ENCODE measurements at regions not wholly inside any gene's neighbourhood (a gene's known extent, or its start where the extent isn't known, plus 50 kb on each side); places are given as distances from the start of the nearest gene placed in this dataset.
A peak's percentile ranks its signal among the peaks of the same experiment; 100 is the strongest.

- ChIA-PET POLR2A (no interaction called here), CTCF (interaction anchor here (0.9 to 1.7 kb wide), 3 partner anchors 10 to 47 kb away, joined by 3 read pairs; no protein-coding TSS in a partner anchor)
- H3K36me3 ChIP-seq (ENCODE audit: control insufficient read depth, insufficient read depth, low read length) = no peaks in the 10 kb centered on the region
- H3K4me3 ChIP-seq (ENCODE audit: low read depth, low read length) = no peak overlapping the region
- DNase-seq (ENCODE audit: low read depth) = peak; percentile 40
- TF ChIP-seq CTCF (IDR thresholded peaks at IDR 0.05; ENCODE audit: insufficient read depth, low read depth, low read length) = no peak
- H3K27me3 ChIP-seq (ENCODE audit: control insufficient read depth, insufficient read depth, low read length) = no peaks in the 10 kb centered on the region
Observed at GRCh38 chr5:96566833-96567587, 95.2 kb upstream of the CAST start.

- ChIA-PET POLR2A (no interaction called here), CTCF (no interaction called here)
- Histone ChIP-seq H3K4me3 (ENCODE audit: low read depth, low read length) (no peak overlapping the region), H3K36me3 (ENCODE audit: control insufficient read depth, insufficient read depth, low read length) (no peaks in the 10 kb centered on the region), H3K27me3 (ENCODE audit: control insufficient read depth, insufficient read depth, low read length) (no peaks in the 10 kb centered on the region)
- DNase-seq (ENCODE audit: low read depth) = no peak
- no peak for TF ChIP-seq CTCF (IDR thresholded peaks at IDR 0.05; ENCODE audit: insufficient read depth, low read depth, low read length)
Observed at GRCh38 chr5:96569332-96569731, 92.8 kb upstream of the CAST start.

- POLR2A ChIA-PET = no interaction called here
- TF ChIP-seq CTCF (IDR thresholded peaks at IDR 0.05; ENCODE audit: insufficient read depth, low read depth, low read length) = no peak
- Histone ChIP-seq H3K4me3 (ENCODE audit: low read depth, low read length) (no peak overlapping the region), H3K36me3 (ENCODE audit: control insufficient read depth, insufficient read depth, low read length) (no peaks in the 10 kb centered on the region), H3K27me3 (ENCODE audit: control insufficient read depth, insufficient read depth, low read length) (no peaks in the 10 kb centered on the region)
- no peak for DNase-seq (ENCODE audit: low read depth)
- CTCF ChIA-PET = no interaction called here
Observed at GRCh38 chr5:96569770-96570169, 92.4 kb upstream of the CAST start.

- DNase-seq (ENCODE audit: low read depth) = peak; percentile 76
- TF ChIP-seq CTCF (IDR thresholded peaks at IDR 0.05; ENCODE audit: insufficient read depth, low read depth, low read length) = no peak
- ChIA-PET CTCF (interaction anchor here (0.7 to 1.5 kb wide), 4 partner anchors 22 to 230 kb away, joined by 3 read pairs; no protein-coding TSS in a partner anchor), POLR2A (no interaction called here)
- Histone ChIP-seq H3K4me3 (ENCODE audit: low read depth, low read length) (no peak overlapping the region), H3K36me3 (ENCODE audit: control insufficient read depth, insufficient read depth, low read length) (no peaks in the 10 kb centered on the region), H3K27me3 (ENCODE audit: control insufficient read depth, insufficient read depth, low read length) (no peaks in the 10 kb centered on the region)
Observed at GRCh38 chr5:96572864-96573512, 89.2 kb upstream of the CAST start.

GRCh38 chr5:96573513-96573894 lies 88.7 kb upstream of the CAST start:
- no peaks in the 10 kb centered on the region for H3K36me3 ChIP-seq (ENCODE audit: control insufficient read depth, insufficient read depth, low read length)
- no peak for DNase-seq (ENCODE audit: low read depth)
- no peaks in the 10 kb centered on the region for H3K27me3 ChIP-seq (ENCODE audit: control insufficient read depth, insufficient read depth, low read length)
- no peak overlapping the region for H3K4me3 ChIP-seq (ENCODE audit: low read depth, low read length)
- ChIA-PET CTCF (interaction anchor here (1.0 to 1.5 kb wide), 2 partner anchors 21 to 230 kb away, joined by 3 read pairs; no protein-coding TSS in a partner anchor), POLR2A (no interaction called here)
- no peak for TF ChIP-seq CTCF (IDR thresholded peaks at IDR 0.05; ENCODE audit: insufficient read depth, low read depth, low read length)

Measured in BJ (cell line).